HepG2 (cell line): ENCODE measurements at regions not wholly inside any gene's neighbourhood (a gene's known extent, or its start where the extent isn't known, plus 50 kb on each side); places are given as distances from the start of the nearest gene placed in this dataset.

Experiments
- CC2D1A ChIP-seq: sonication (generic); formaldehyde crosslinking; IDR thresholded peaks from 2 replicates; pipeline ENCODE4 v1.8.1; 2023; ENCODE audit warnings: mild to moderate bottlenecking, missing genetic modification reagents
- GMEB1 ChIP-seq: sonication (generic); formaldehyde crosslinking; IDR thresholded peaks from 2 replicates; pipeline ENCODE4 v1.5.1; 2020; ENCODE audit warnings: missing genetic modification reagents, mild to moderate bottlenecking, borderline replicate concordance
- HNF4G ChIP-seq, 2 experiments: sonication (generic) in 1 of 2; formaldehyde crosslinking in 1 of 2; IDR thresholded peaks; 2 replicates each; pipeline versions ENCODE4 v1.4.0 to v1.6.1; 2011 to 2020; ENCODE audit warnings: borderline replicate concordance in 2 of 2, low read depth in 2 of 2, mild to moderate bottlenecking in 2 of 2, low read length in 1 of 2, missing genetic modification reagents in 1 of 2, moderate library complexity in 1 of 2
- MAX ChIP-seq: IDR thresholded peaks from 2 replicates; pipeline ENCODE4 v1.6.1; 2012; ENCODE audit warnings: inconsistent platforms
- MIER2 ChIP-seq: IDR thresholded peaks from 2 replicates; pipeline ENCODE4 v1.6.1; 2016; ENCODE audit warnings: missing biosample characterization, missing genetic modification reagents
- MYNN ChIP-seq: sonication (generic); formaldehyde crosslinking; IDR thresholded peaks from 2 replicates; pipeline ENCODE4 v1.4.0; 2020; ENCODE audit warnings: mild to moderate bottlenecking, low read depth, missing genetic modification reagents
- NFKBIZ ChIP-seq: IDR thresholded peaks from 2 replicates; pipeline ENCODE4 v1.6.1; 2018; ENCODE audit warnings: missing genetic modification reagents, missing compliant biosample characterization
- SMAD1 ChIP-seq: sonication (generic); formaldehyde crosslinking; IDR thresholded peaks from 2 replicates; pipeline ENCODE4 v1.4.0; 2020; ENCODE audit warnings: missing genetic modification reagents, low read depth, mild to moderate bottlenecking, borderline replicate concordance
- SRSF4 ChIP-seq: fragments of 200-400 bp; formaldehyde crosslinking; IDR thresholded peaks from one replicate; pipeline ENCODE4 v1.6.1; 2018; ENCODE audit warnings: mild to moderate bottlenecking, low read depth, low read length, moderate library complexity; ENCODE audit not compliant: poor library complexity, severe bottlenecking
- STAT5B ChIP-seq: sonication (generic); formaldehyde crosslinking; IDR thresholded peaks from 2 replicates; pipeline ENCODE4 v1.4.0; 2020; ENCODE audit warnings: missing genetic modification reagents
- THAP8 ChIP-seq: sonication (generic); formaldehyde crosslinking; IDR thresholded peaks from 2 replicates; pipeline ENCODE4 v1.5.1; 2020; ENCODE audit warnings: missing genetic modification reagents, mild to moderate bottlenecking, borderline replicate concordance
- ZBTB46 ChIP-seq: sonication (generic); formaldehyde crosslinking; IDR thresholded peaks from 2 replicates; pipeline ENCODE4 v1.4.0; 2020; ENCODE audit warnings: mild to moderate bottlenecking, missing genetic modification reagents, borderline replicate concordance
- ZC3H13 ChIP-seq: sonication (generic); formaldehyde crosslinking; IDR thresholded peaks from 2 replicates; pipeline ENCODE4 v1.8.1; 2023; ENCODE audit warnings: mild to moderate bottlenecking, missing genetic modification reagents, moderate library complexity
- ZHX2 ChIP-seq, 2 experiments: sonication (generic) in 1 of 2; formaldehyde crosslinking in 1 of 2; IDR thresholded peaks; 2 replicates each; pipeline versions ENCODE4 v1.6.1 to v1.9.0; 2014 to 2022; ENCODE audit warnings: antibody characterized with exemption in 1 of 2, borderline replicate concordance in 1 of 2, inconsistent platforms in 1 of 2, low read depth in 1 of 2, missing genetic modification reagents in 1 of 2
- ZMYM4 ChIP-seq: sonication (generic); formaldehyde crosslinking; IDR thresholded peaks from 2 replicates; pipeline ENCODE4 v1.8.1; 2023; ENCODE audit warnings: mild to moderate bottlenecking, missing genetic modification reagents
- ZNF230 ChIP-seq: sonication (generic); formaldehyde crosslinking; IDR thresholded peaks from 2 replicates; pipeline ENCODE4 v1.4.0; 2020; ENCODE audit warnings: mild to moderate bottlenecking, missing genetic modification reagents
- ZNF615 ChIP-seq: sonication (generic); formaldehyde crosslinking; IDR thresholded peaks from 2 replicates; pipeline ENCODE4 v1.5.0; 2020; ENCODE audit warnings: mild to moderate bottlenecking, missing genetic modification reagents, borderline replicate concordance
- ZNF749 ChIP-seq: sonication (generic); formaldehyde crosslinking; IDR thresholded peaks from 2 replicates; pipeline ENCODE4 v1.8.0; 2022; ENCODE audit warnings: mild to moderate bottlenecking, missing genetic modification reagents, moderate library complexity, borderline replicate concordance
- ZSCAN12 ChIP-seq: sonication (generic); formaldehyde crosslinking; IDR thresholded peaks from 2 replicates; pipeline ENCODE4 v1.9.0; 2021; ENCODE audit warnings: mild to moderate bottlenecking, missing genetic modification reagents
- ZZZ3 ChIP-seq: sonication (generic); formaldehyde crosslinking; IDR thresholded peaks from 2 replicates; pipeline ENCODE4 v1.4.0; 2020; ENCODE audit warnings: missing genetic modification reagents, mild to moderate bottlenecking, borderline replicate concordance

GRCh38 chr15:35209838-35210237, 124.7 kb upstream of the NANOGP8 start (continued):
- no peak for TF ChIP-seq HNF4G (IDR thresholded peaks at IDR 0.05; ENCODE audit: borderline replicate concordance, low read depth, low read length)
- no peak for TF ChIP-seq HNF4G (CRISPR knock-in tag; IDR thresholded peaks at IDR 0.05; ENCODE audit: borderline replicate concordance, low read depth)
- no peak for TF ChIP-seq CC2D1A (CRISPR knock-in tag)
- TF ChIP-seq ZBTB46 (CRISPR knock-in tag), result no peak
- TF ChIP-seq ZSCAN12, result no peak
- TF ChIP-seq ZMYM4 (CRISPR knock-in tag), result peak; percentile 70
- no peak for TF ChIP-seq ZNF615 (CRISPR knock-in tag)
- TF ChIP-seq SMAD1 (CRISPR knock-in tag), result no peak
- no peak for TF ChIP-seq SRSF4
- TF ChIP-seq ZZZ3 (CRISPR knock-in tag), result no peak
- TF ChIP-seq GMEB1, result no peak
- TF ChIP-seq ZNF230 (CRISPR knock-in tag), result no peak
- TF ChIP-seq NFKBIZ, result no peak
- TF ChIP-seq THAP8 (CRISPR knock-in tag), result no peak
- TF ChIP-seq MAX, result no peak
- TF ChIP-seq MIER2, result no peak
- no peak for TF ChIP-seq MYNN
- no peak for TF ChIP-seq ZNF749 (CRISPR knock-in tag)
- TF ChIP-seq ZC3H13 (CRISPR knock-in tag), result no peak
- no peak for TF ChIP-seq STAT5B
- TF ChIP-seq ZHX2 (IDR thresholded peaks at IDR 0.05; ENCODE audit: low read depth), result no peak
- no peak for TF ChIP-seq ZHX2 (CRISPR knock-in tag; IDR thresholded peaks at IDR 0.05; ENCODE audit: borderline replicate concordance)
